Neural crest cell (in vitro differentiated cells): ENCODE measurements at regions not wholly inside any gene's neighbourhood (a gene's known extent, or its start where the extent isn't known, plus 50 kb on each side); places are given as distances from the start of the nearest gene placed in this dataset.
"Not testable (repeated sequence)": the region's sequence is repeated elsewhere in the genome, so short reads cannot be mapped to it uniquely, and the experiment has no call there.

ENCODE experiments used
- DNase-seq: peaks from one replicate; pipeline ENCODE4 v3.0.0; 2021; ENCODE audit warnings: low read depth, mixed read lengths, low spot score
- H3K27ac Mint-ChIP-seq: one replicate; pipeline ENCODE4 v1.8.0; 2021; ENCODE audit warnings: mild to moderate bottlenecking, mixed read lengths; ENCODE audit not compliant: unreplicated experiment
- H3K27me3 Mint-ChIP-seq: 2 replicates; pipeline ENCODE4 v1.8.0; 2021; ENCODE audit warnings: low read depth, mild to moderate bottlenecking, mixed read lengths
- H3K36me3 Mint-ChIP-seq: 2 replicates; pipeline ENCODE4 v1.8.0; 2021; ENCODE audit warnings: low read depth, mild to moderate bottlenecking, mixed read lengths
- H3K4me1 Mint-ChIP-seq: 2 replicates; pipeline ENCODE4 v1.8.0; 2021; ENCODE audit warnings: mixed read lengths
- H3K4me3 Mint-ChIP-seq: one replicate; pipeline ENCODE4 v1.8.0; 2021; ENCODE audit warnings: mild to moderate bottlenecking, mixed read lengths
- H3K9me3 Mint-ChIP-seq: 2 replicates; pipeline ENCODE4 v1.8.0; 2021; ENCODE audit warnings: mixed read lengths
- TF ChIP-seq, protein P1 (sequence below): fragments of 200-600 bp; sonication (generic); conservative IDR thresholded peaks from 2 replicates; pipeline ENCODE4 v1.5.0; 2021; ENCODE audit warnings: antibody characterized with exemption, mild to moderate bottlenecking

DNA sequence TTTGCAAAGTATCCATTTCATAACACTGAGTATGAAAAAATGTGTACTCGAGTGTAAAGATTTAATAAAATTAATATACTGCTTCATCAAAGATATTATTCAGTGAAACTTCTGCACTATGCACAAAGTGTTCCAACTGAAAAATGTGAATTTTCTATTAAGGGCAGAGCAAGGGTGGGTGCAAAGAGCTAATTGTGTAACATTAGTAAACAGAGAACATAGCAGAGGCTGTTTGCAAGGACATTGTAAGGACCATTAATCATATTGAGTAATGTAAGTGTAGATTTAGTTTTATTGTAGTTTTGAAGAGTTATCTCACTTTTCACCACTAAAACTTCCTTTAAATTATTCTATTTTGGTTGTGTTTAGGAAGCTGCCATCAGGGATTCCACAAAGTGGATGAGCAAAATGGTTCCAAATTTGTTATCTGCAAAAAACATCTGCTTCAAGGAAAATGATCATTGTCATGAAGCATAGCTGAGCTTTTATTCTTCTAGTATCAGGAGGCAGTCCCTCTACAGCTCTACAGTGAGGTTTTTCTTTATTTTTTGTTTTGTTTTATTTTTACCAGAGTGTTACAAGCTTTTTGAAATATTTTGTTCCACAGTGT is 1375.4 kb downstream of the SLITRK1 start:
- H3K4me1 Mint-ChIP-seq, result no peaks in the 10 kb centered on the region
- peaks cover 2% of the 10 kb centered on the region for H3K9me3 Mint-ChIP-seq
- H3K36me3 Mint-ChIP-seq, result no peaks in the 10 kb centered on the region
- H3K27ac Mint-ChIP-seq, result no peak overlapping the region
- TF ChIP-seq, protein P1, sequence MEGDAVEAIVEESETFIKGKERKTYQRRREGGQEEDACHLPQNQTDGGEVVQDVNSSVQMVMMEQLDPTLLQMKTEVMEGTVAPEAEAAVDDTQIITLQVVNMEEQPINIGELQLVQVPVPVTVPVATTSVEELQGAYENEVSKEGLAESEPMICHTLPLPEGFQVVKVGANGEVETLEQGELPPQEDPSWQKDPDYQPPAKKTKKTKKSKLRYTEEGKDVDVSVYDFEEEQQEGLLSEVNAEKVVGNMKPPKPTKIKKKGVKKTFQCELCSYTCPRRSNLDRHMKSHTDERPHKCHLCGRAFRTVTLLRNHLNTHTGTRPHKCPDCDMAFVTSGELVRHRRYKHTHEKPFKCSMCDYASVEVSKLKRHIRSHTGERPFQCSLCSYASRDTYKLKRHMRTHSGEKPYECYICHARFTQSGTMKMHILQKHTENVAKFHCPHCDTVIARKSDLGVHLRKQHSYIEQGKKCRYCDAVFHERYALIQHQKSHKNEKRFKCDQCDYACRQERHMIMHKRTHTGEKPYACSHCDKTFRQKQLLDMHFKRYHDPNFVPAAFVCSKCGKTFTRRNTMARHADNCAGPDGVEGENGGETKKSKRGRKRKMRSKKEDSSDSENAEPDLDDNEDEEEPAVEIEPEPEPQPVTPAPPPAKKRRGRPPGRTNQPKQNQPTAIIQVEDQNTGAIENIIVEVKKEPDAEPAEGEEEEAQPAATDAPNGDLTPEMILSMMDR, result no peak
- no peak overlapping the region for H3K4me3 Mint-ChIP-seq
- no peaks in the 10 kb centered on the region for H3K27me3 Mint-ChIP-seq
- DNase-seq, result no peak

DNA sequence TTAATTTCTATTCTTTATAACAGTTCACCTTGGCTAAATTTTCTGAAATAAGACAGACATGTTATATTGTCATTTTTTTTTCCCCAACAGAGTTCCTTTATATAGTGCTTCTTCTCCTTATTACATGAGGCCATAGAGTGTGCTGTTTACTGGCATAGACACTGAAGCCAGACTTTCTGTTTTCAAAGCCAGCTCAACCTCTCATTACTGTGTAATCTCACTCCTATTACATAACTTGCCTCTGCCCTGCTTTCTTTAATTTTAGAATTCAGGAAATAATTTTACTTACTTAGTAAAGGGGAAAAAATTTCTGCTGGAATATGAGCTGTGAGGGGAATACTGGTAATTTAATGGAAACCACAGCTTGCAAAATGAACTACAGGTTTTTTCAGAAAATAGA is 1380.4 kb downstream of the SLITRK1 start:
- no peak overlapping the region for H3K4me3 Mint-ChIP-seq

DNA sequence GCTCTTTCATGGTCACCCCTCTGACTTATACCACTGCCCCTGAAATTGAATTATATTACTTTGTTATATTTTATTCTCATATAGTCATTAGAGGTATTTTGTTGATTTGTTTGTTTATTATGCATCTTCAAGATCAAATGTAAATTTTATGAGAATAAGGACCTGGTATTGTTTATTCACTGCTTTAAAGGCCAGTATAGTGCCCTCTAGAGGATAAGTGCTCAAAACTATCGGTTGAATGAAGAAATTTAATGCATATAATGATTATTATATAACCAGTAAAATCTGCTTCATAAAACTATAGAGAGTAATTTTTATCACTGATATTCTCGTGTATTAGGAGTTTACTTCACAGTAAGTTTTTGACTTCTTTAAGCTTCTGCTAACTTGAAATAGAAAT is 1401.9 kb downstream of the SLITRK1 start:
- H3K27me3 Mint-ChIP-seq, result no peaks in the 10 kb centered on the region
- no peak overlapping the region for H3K4me3 Mint-ChIP-seq
- TF ChIP-seq, protein P1, result peak; percentile 53
- no peak overlapping the region for H3K27ac Mint-ChIP-seq
- no peaks in the 10 kb centered on the region for H3K36me3 Mint-ChIP-seq
- no peaks in the 10 kb centered on the region for H3K4me1 Mint-ChIP-seq
- H3K9me3 Mint-ChIP-seq, result peaks cover 5% of the 10 kb centered on the region
- DNase-seq, result no peak

More for the DNA sequence above, 1380.4 kb downstream of the SLITRK1 start:
- TF ChIP-seq, protein P1, result no peak
- Mint-ChIP-seq H3K27ac (no peak overlapping the region), H3K9me3 (no peaks in the 10 kb centered on the region), H3K4me1 (no peaks in the 10 kb centered on the region), H3K36me3 (no peaks in the 10 kb centered on the region), H3K27me3 (no peaks in the 10 kb centered on the region)
- no peak for DNase-seq

DNA sequence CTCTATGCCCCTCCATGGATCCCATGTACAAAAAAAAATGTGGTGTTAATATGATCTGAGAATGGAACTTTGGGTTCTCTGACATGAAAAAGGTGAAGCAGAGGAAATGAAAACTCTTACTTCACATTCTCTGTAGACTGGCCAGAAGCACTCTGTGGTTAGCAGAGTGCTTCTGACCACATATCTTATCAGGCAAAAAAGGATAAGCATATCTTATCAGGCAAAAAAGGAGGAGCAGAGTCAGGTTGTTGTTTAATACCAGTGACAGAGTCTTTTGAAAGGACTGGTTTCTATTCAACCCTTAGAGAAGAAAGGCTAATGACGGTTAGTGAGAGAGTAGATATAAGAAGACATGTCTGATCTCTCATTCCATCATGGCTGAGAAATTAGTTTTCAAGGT is 1404.8 kb downstream of the SLITRK1 start:
- Mint-ChIP-seq H3K4me1 (no peaks in the 10 kb centered on the region), H3K9me3 (peaks cover 5% of the 10 kb centered on the region), H3K27me3 (no peaks in the 10 kb centered on the region), H3K27ac (no peak overlapping the region), H3K4me3 (no peak overlapping the region), H3K36me3 (no peaks in the 10 kb centered on the region)
- DNase-seq, result no peak
- TF ChIP-seq, protein P1, result no peak

DNA sequence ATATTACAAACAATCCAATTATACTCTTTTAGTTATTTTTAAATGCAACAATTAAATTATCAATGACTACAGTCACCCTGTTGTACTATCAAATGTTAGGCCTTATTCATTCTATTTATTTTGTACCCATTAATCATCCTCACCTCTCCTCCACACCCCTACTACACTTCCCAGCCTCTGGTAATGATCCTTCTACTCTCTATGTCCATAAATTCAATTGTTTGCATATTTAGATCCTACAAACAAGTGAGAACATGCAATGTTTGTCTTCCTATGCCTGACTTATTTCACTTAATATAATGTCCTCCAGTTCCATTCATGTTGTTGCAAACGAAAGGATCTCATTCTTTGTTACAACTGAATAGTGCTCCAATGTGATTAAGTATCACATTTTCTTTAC is 1414.6 kb downstream of the SLITRK1 start:
- no peaks in the 10 kb centered on the region for H3K4me1 Mint-ChIP-seq
- H3K27ac Mint-ChIP-seq, result no peak overlapping the region

DNA sequence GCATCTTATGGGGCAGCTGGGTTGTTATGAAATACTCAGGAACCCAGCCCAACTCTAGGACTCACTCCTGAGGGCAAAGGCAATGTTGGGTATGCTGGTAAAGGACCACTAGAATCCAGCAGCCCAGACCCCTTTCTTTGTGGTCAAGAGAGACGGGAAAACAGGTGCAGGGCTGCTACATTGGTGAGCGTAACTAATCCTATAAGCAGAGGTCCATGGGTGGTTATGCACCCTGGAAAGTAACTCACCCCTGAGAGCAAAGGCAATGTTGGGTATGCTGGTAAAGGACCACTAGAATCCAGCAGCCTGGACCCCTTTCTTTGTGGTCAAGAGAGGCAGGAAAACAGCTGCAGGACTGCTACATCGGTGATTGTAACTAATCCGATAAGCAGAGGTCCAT is 1422.7 kb downstream of the SLITRK1 start:
- H3K36me3 Mint-ChIP-seq, H3K4me3 Mint-ChIP-seq, H3K27ac Mint-ChIP-seq, H3K9me3 Mint-ChIP-seq, H3K4me1 Mint-ChIP-seq, DNase-seq, H3K27me3 Mint-ChIP-seq: not testable (repeated sequence)

More for the DNA sequence above, 1414.6 kb downstream of the SLITRK1 start:
- H3K27me3 Mint-ChIP-seq, result no peaks in the 10 kb centered on the region
- H3K4me3 Mint-ChIP-seq, result no peak overlapping the region
- TF ChIP-seq, protein P1, result no peak
- no peaks in the 10 kb centered on the region for H3K9me3 Mint-ChIP-seq
- DNase-seq, result no peak
- H3K36me3 Mint-ChIP-seq, result no peaks in the 10 kb centered on the region
